Esophagus muscularis mucosa (tissue), 4 donors: ENCODE measurements at regions not wholly inside any gene's neighbourhood (a gene's known extent, or its start where the extent isn't known, plus 50 kb on each side); places are given as distances from the start of the nearest gene placed in this dataset.

Source experiments
- EP300 ChIP-seq: sonication (generic); formaldehyde crosslinking; IDR thresholded peaks from one replicate; pipeline ENCODE4 v1.6.1; 2017; ENCODE audit warnings: antibody characterized with exemption
- POLR2A ChIP-seq: fragments of 450-650 bp; IDR thresholded peaks from one replicate; pipeline ENCODE4 v1.6.1; 2017; ENCODE audit warnings: antibody characterized with exemption, moderate library complexity, mild to moderate bottlenecking, low read depth
- POLR2AphosphoS5 ChIP-seq, 2 donors: sonication (generic); formaldehyde crosslinking; IDR thresholded peaks; one replicate each; pipeline ENCODE4 v1.6.1; 2017; ENCODE audit warnings: antibody characterized with exemption in 2 of 2
- TF ChIP-seq, protein P1 (sequence below), 3 experiments: fragments of 200-600 bp in 2 of 3; fragments of 450-650 bp in 1 of 3; sonication (generic) in 2 of 3; IDR thresholded peaks; one replicate each; pipeline ENCODE4 v1.5.1; 2017 to 2019; ENCODE audit warnings: antibody characterized with exemption in 3 of 3, mild to moderate bottlenecking in 2 of 3, moderate library complexity in 1 of 3

DNA sequence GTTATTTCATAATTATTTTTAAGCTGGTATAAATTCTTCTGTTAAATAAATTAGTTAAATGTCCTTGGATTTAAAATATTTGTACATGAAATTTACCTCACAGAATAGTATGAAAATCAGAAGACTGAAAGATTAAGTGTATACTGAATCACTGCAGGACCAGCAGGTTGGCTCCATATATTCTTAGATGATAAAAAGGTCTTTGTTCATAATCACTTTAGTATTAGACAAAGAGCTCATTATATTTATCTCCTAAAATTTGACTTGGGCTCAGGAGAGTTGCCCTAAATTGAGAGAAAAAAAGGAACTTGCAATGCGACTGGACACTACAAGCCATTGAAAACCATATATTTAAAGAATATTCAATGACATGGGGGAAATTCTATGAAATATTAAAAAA is 766.4 kb upstream of the CITED2 start:
- TF ChIP-seq EP300 (no peak), POLR2AphosphoS5 (IDR thresholded peaks at IDR 0.05) (no peak), POLR2A (no peak)
- TF ChIP-seq, protein P1, sequence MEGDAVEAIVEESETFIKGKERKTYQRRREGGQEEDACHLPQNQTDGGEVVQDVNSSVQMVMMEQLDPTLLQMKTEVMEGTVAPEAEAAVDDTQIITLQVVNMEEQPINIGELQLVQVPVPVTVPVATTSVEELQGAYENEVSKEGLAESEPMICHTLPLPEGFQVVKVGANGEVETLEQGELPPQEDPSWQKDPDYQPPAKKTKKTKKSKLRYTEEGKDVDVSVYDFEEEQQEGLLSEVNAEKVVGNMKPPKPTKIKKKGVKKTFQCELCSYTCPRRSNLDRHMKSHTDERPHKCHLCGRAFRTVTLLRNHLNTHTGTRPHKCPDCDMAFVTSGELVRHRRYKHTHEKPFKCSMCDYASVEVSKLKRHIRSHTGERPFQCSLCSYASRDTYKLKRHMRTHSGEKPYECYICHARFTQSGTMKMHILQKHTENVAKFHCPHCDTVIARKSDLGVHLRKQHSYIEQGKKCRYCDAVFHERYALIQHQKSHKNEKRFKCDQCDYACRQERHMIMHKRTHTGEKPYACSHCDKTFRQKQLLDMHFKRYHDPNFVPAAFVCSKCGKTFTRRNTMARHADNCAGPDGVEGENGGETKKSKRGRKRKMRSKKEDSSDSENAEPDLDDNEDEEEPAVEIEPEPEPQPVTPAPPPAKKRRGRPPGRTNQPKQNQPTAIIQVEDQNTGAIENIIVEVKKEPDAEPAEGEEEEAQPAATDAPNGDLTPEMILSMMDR (IDR thresholded peaks at IDR 0.05), result no peak
